Ecto neural progenitor cell (in vitro differentiated cells): ENCODE measurements at regions not wholly inside any gene's neighbourhood (a gene's known extent, or its start where the extent isn't known, plus 50 kb on each side); places are given as distances from the start of the nearest gene placed in this dataset.
"Not testable (repeated sequence)": the region's sequence is repeated elsewhere in the genome, so short reads cannot be mapped to it uniquely, and the experiment has no call there.

Source experiments
- DNase-seq: peaks from one replicate; pipeline ENCODE4 v3.0.0-alpha.2; 2018; ENCODE audit warnings: low spot score

DNA sequence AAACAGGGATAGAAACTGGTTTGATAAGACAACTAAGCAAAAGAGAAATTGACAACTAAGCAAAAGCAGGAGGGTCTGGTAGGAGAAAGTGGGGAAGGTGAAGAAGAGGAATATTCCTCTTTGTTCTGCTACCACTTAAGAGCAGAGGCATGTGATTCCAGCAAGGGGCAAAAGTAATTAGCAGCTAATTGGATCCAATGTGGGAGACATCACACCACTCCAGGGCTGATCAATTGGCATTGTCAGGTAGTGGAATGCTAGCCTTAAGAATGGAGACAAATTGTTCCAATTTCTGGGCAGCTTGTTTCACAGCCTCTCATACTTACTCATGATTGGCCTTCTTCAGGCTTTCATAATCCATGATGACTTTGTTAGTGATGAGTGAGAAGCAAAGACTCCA is 547.1 kb upstream of the GCFC2 start:
- DNase-seq: no peak

DNA sequence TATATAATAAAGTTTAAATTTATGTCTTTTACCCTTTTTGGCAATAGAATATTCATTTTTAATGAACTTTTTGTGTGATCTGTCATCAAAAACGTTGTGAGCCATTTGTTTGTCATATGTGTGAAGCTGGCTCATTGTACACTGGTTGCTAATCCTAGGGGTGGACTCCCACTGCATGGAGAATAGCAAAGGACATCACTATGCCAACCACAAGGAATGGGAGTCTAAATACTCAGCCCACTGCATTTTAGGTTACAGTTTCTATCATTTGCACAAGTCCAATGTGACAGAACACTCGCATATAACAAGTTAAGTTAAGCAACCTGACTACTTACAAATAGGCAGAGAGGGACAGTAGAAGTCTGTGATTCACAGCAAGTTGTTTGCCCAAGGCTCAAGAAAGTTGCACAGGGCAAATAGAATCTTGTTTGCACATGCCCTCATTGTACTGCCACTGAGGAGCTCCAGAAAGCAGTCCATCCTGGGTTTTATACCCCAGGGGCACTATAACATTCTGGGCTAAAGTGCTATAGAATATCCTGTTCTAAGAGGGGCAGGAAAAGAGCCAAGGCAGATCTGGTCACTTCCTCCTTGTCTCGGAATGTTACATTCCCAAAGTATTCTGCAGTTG is 545.9 kb upstream of the GCFC2 start:
- no peak for DNase-seq

DNA sequence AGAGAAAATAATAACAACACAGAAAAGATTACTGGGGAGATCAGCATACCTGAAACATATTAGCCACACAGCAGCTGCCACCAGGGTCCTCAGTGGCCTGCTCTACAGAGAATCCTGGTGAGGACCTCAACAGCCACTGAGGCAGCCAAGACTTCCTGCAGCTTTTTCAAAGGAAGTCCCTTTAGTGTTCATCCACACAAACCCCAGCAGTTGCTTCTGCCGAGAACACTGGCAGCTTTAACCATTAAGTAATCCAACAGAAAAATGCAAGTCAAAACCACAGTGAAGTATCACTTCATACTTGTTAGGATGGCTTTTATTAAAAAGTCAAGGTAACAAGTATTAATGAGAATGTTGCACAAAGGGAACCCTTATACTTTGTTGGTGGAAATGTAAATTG is 542.0 kb upstream of the GCFC2 start:
- DNase-seq: no peak

DNA sequence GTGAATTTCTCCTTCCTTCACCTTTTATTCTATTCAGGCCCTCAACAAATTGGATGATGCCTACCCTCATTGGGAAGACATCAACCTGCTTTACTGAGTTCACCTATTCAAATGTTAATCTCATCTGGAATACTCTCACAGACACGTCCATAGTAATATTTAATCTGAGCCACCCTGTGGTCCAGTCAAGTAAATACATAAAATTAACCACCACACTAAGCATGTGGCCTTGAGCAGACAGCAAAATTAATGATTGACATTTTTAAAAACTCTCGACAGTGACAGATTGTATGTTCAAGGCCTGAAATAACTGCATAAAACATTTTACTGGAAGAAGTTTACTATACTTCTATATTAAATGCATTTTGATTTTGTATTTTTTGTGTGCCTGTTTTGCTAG is 540.6 kb upstream of the GCFC2 start:
- no peak for DNase-seq

DNA sequence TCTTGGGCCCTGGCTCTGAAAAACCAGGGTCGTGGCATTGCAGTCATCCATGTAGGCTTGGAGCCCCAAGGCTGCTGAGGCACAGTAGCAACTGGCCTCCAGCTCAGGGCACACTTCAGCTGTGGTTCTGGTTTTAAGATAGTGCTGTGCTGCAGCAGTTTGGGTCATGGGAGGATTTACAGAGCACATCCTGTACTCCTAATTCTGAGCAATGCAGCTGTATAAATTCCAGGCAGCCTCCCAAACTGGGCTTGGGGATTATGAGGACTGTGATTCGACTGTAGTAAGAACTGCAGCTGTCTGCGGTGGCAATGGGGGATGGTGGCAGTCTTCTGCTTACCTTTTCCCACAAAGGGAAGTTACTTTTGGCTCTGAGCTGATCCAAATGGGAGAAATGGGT is 536.3 kb upstream of the GCFC2 start:
- DNase-seq: no peak

DNA sequence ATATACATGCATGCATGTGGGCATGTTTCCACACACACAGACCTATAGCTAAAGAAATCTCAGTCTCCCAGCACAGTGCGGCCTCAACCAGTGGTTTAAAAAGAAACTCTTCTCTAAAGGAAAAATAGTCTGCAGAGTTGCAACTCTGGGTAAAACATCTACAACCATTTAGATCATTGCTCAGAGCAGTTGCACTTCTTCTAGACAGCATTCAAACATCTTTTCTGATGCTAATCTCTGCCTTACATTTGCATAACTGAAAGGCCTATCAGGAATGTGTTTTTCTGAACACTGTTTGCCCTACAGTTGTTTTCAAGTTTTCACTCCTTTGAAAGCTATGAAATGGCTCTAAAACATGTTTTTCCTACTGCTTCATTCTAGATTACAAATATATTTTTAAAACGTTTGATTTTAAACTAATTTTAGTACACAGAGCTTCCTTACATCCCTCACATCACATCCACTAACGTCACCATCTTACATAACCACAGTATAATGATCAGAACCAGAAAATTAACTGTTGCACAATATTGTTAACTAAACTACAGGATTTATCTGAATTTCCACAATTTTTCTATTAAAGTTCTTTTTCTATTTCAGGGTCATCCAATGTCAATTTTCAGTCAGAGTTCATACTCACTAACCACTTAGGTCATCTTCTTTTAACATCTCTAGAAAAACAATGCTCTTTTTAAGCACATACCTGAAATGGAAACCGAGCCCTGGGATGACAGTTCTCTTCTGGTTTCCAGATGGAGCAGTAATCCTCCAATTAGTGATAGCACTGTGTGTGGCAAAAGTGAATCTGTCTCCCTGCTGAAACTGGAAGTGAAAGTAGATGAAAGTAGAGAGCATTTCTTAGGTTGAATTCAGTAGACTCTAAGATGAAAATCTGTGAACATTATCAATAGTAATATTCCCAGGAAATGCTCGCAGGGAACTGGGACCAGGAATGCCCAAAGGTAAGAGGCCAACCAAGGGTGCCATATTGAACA is 501.6 kb upstream of the GCFC2 start:
- DNase-seq: no peak

DNA sequence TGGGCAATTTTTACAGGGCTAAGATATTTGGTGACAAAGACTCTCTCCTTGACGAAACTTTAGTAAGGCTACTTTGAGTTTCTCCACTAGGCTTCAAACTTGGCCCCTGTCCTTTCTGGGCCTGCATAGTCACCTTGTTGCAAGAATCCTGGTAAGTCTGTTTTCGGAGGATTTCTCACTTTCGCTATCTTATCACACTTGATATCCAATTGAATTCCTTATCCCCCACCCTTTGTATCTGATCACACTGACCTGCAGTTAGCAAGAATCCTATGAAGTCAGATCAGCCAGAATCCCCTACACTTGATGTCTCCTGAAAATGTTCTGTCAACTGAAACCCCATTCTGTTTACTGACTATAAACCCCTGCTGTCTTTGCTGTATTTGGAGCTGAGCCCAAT is 499.8 kb upstream of the GCFC2 start:
- no peak for DNase-seq

DNA sequence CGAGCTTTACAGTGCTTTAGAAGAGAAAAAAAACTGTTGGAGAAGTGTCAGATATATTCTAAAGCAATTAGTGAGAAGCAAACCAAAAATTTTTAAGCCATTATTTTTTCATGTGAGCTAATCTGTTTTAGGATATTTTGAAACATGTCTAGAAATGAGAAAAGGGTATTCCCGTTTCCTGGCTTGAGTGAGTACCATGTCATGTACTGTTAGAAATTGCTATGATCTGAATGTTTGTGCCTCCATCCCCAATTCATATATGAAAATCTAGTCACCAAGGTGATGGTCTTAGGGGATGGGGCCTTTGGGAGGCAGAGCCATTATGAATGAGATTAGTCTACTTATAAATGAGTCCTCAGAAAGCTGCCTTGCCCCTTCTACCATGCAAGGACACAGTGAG is 493.3 kb upstream of the GCFC2 start:
- DNase-seq: no peak

DNA sequence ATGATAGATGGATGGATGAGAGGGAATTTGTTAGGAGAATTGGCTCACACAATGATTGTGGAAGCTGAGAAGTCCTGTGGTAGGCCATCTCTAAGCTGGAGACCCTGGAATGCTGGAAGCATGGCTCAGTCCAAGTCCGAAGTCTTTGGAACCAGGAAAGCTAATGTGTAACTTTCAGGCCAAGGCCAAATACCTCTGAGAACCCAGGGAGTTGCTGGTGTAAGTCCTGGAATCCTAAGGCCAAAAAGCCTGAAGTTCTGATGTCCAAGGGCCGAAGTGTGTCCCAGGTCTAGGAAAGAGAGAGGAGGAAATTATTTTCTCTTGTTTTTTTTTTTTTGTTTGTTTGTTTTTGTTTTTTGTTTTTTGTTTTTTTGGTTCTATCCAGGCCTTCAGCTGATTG is 492.2 kb upstream of the GCFC2 start:
- DNase-seq: no peak

DNA sequence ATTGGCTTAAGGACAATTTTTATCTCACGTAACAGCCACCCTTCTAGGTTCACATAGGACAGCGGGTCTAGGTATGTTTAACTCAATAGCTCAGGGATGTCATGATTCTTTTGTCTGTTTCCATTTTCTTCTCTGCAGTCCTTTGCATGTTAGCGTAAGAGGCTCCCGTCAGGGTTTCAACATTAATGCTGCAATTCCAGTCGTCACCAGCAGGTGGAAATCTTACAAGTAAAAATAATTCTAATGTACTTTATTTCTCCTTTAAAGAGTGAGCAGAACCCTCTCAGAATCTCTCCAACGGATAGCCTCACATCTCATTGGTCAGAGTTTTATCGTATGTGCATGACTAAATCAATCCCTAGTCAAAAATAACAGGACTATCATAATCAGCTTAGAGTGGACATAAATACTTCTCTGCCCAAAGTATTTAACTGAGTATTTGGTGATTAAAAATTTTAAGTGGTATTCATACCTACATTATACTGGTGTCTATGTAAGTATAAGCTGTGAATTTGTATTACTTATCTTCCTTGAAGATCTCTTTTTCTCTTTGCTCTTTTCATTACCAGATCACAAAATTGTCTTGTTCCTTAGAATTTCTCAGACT is 487.2 kb upstream of the GCFC2 start:
- DNase-seq: peak; percentile 73

DNA sequence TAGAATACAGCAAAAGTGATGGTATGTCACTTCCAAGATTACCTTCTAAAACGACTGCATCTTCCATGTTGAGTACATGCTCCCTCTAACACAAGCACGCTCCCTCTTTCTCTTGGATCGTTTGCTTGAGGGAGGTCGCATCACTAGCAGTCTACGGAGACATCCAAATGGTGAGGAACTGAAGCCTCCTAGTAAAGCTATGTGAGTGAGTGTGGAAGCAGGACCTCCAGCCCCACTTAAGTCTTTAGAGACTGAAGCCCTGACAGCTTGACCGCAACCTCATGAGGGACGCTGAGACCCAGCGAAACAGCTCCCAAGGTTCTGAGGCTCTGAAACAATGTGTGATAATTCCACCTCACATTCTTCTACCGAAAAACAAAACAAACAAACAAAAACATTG is 486.7 kb upstream of the GCFC2 start:
- DNase-seq: no peak

DNA sequence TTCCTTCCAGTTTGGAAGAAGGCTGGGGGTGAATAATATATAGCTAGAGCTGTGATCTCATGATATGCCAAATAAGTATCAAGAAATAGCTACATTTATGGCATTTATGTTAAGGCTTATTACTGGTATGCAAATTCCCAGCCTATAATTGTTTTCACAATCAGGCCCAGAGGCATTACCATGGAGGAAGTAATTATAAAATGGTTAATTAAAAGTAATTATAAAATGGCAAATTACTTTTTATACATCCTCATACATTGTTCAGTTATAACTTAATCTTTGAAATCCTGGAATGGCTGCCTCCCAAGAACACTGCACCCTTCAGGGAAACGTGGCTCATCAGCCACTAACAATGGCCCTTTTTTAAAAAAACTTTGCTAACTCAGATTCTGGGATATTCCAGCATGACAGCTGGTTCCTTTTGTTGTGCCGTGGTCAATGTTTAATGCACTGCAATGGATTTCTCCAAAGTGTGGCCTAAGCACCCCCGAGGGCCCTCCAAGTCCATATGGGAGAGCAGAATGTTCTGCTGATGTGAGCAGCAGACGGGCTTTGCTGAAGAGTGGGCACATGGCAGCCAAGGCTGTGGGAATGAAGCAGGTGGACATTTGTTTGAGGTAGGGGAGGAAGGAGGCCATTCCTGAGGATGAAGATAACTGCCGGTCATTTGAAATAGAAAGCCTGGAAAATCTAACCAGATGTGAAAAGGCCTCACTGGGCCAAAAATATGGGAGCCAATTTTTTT is 483.5 kb upstream of the GCFC2 start:
- DNase-seq: no peak

DNA sequence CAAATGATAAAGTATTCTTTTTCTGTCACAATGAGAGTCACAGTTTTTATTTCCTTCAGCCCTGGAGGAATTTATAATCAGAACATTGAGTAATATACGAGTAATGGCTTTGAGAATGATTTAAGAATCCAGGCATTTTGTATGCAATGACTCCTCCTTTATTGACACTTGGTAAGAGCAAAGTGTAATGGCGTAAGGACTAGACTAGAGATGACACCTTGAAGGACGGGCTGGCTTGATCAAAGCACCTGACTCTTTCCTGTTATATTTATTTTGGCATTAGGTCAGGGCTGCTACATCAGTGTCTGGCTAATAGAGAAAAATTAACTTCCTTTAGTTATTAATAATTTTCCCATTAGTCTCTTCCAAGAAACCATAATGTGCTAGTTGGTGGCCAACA is 482.4 kb upstream of the GCFC2 start:
- DNase-seq: no peak

DNA sequence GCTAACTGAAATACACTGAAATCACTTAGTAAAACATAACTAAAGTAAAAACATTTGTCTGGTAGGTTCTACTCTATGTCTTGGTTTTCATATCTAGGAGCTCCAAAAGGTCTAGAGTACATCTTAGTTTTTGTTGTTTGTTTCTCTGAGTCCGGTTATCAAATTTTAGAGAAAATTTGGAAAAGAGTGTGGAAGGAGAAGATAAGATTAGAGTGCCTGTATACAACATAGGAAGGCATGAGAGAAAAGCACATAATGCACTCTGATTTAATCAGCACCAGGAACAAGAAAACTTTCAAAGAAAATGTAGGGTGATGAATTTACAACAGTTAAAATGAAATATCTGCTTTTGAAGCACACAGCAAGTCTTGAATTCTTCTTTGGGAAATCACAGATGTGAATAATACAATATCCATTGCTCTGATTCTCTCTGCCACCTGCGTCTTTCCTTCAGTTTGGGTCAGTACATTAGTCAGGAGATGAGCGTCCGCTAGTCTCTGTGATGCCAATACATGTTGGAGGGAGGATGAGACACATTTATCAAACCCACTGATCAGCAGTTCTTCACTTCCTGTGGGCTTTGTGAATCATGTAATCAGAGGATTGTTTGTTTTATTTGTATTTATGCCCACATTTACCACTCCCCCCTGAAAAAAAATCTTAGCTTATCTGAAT is 477.8 kb upstream of the GCFC2 start:
- no peak for DNase-seq

DNA sequence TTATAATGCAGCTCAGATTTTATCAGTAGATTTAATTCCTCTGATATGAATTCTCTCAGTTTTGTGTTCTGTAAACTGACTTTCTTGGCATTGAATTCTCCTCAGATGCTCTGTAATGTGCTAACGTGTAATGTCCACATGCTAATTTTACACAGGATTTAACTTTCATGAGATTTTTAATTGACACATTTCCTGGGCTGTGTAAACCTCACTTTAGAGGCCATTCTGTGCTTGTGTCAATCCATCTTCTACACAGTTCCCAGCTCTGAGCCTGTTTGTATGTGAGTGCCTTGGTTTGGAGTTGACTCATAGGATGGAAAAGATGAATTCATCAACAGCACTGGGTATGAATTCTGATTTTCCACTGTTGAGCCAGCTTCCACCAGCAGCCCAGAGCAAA is 476.7 kb upstream of the GCFC2 start:
- DNase-seq: no peak

DNA sequence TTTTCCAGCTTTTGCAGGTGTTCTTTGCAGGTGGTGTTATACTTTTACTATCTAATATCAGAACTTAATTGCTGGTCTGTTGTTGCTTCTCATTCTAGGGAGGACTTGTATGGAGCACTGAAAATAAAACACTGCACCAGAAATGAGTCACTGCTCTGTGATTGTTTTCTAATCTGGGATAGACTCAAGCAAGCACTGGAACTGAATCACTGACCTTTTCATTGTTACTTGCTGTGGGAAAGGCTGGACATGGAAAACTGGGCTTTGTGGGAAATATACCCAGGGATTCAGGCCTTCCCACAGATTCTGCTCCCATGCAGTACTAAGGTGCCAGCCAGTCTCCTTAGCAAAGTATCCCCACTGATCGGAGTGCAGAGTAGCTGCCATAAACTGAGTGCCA is 470.0 kb upstream of the GCFC2 start:
- DNase-seq: no peak

DNA sequence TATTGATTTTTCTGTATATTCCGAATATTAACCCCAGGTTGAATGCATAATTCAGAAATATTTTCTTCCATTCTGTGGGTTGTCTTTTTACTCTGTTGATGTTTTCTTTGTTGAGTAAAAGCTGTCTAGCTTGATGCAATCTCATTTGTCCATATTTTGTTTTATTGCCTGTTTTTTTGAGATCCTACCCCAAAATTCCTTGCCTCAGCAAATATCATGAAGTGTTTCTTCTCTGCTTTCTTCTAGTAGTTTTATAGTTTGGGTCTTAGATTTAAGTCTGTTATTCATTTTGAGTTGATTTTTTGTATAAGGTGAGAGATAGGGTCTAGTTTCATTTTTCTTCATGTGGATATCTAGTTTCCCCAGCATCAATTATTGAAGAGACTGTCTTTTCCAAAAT is 467.9 kb upstream of the GCFC2 start:
- no peak for DNase-seq

DNA sequence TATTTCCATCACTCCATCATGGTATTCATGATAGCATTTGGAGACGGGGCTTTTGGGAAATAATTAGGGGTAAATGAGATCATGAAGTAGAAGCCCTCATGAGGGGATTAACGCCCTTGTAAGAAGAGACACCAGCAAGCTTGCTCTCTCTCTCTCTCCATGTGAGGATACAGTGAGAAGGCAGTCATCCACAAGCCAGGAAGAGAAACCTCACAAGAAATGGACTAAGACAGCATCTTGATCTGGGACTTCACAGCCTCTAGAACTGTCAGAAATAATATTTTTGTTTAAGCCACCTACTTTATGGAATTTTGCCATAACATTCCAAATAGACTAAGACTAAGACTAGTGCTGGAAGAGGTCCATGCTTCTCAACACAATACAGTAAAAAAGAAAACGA is 464.6 kb upstream of the GCFC2 start:
- DNase-seq: no peak

DNA sequence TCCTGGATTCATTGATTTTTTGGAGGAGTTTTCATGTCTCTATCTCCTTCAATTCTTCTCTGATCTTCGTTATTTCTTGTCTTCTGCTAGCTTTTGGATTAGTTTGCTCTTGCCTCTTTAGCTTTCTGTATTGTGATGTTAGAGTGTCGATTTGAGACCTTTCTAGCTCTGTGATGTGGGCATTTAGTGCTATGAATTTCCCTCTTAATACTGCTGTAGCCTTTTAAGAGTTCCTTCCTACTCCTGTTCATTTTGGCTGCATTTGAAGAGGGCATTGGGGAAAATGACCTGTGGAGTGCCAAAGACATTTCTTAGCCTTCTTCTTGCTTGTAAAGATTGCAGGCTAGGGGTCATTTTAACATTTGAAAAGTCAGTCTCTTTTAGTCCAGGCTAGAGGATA is 463.8 kb upstream of the GCFC2 start:
- DNase-seq: no peak

DNA sequence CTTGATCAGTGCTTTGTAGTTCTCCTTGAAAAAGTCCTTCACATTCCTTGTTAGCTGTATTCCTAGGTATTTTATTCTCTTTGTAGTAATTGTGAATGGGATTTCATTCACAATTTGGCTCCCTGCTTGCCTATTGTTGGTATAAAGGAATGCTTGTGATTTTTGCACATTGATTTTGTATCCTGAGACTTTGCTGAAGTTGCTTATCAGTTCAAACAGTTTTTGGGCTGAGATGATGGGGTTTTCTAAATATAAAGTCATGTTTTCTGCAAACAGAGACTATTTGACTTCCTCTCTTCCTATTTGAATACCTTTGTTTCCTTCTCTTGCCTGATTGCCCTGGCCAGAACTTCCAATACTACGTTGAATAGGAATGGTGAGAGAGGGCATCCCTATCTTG is 462.5 kb upstream of the GCFC2 start:
- not testable (repeated sequence) for DNase-seq

DNA sequence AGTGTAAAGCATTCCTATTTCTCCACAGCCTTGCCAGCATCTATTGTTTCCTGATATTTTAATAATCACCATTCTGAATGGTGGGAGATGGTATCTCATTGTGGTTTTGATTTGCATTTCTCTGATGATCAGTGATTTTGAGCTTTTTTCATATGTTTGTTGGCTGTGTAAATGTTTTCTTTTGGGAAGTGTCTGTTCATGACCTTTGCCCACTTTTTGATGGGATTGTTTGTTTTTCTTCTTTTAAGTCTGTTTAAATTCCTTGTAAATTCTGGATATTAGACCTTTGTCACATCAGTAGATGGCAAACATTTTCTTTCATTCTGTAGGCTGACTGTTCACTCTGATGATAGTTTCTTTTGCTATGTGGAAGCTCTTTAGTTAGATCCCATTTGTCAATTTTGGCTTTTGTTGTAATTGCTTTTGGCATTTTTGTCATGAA is 461.5 kb upstream of the GCFC2 start:
- not testable (repeated sequence) for DNase-seq

DNA sequence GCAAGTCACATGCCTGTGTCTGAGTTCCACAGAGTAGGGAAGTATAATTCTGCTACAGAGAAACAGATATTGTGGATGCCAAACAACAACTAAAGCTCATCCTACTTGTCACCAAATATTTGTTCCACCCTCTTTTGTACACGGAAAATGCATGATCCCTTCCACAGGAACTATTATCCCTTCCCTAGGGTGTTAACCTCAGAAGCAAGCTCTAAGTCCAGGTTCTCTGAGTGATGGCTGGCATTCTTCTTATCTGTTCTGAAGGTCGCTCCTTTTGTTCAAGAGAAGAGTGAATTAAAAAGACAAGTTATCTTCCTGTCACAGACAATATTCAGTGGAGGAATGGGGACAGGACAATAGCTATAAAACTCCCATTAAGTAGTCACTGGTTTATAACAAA is 460.1 kb upstream of the GCFC2 start:
- DNase-seq: no peak
